Kidney (tissue), 13 donors: ENCODE measurements at regions not wholly inside any gene's neighbourhood (a gene's known extent, or its start where the extent isn't known, plus 50 kb on each side); places are given as distances from the start of the nearest gene placed in this dataset.
"Not testable (repeated sequence)": the region's sequence is repeated elsewhere in the genome, so short reads cannot be mapped to it uniquely, and the experiment has no call there.

Source experiments
- DNase-seq, 5 donors: peaks; one replicate each; pipeline ENCODE4 v3.0.0-alpha.2; 2013 to 2020
- FAIRE-seq: peaks from 2 replicates; lab custom pipeline; 2012; peaks lifted over from hg19 to GRCh38; lab: Jason Lieb, UNC
- H3K27ac ChIP-seq, 2 donors: one replicate each; pipeline ENCODE4 v1.7.0; 2013; ENCODE audit warnings: low read depth in 2 of 2, low read length in 2 of 2, inconsistent platforms in 1 of 2
- H3K27me3 ChIP-seq: one replicate; pipeline ENCODE4 v1.7.1; 2013; ENCODE audit warnings: low read length, inconsistent platforms; ENCODE audit not compliant: control insufficient read depth, insufficient read depth
- H3K36me3 ChIP-seq, 3 donors: one replicate each; pipeline versions ENCODE4 v1.7.0 to v1.7.1; 2013; ENCODE audit warnings: low read length in 3 of 3, control low read depth in 1 of 3, inconsistent platforms in 1 of 3; ENCODE audit not compliant: insufficient read depth in 3 of 3, control insufficient read depth in 2 of 3
- H3K4me1 ChIP-seq, 3 donors: one replicate each; pipeline versions ENCODE4 v1.7.0 to v1.7.1; 2013; ENCODE audit warnings: low read length in 3 of 3, inconsistent platforms in 1 of 3, low read depth in 1 of 3; ENCODE audit not compliant: control insufficient read depth in 2 of 3, insufficient read depth in 2 of 3
- H3K4me3 ChIP-seq, 3 donors: one replicate each; pipeline versions ENCODE4 v1.7.0 to v1.8.1; 2013; ENCODE audit warnings: low read length in 3 of 3, control low read depth in 1 of 3, inconsistent platforms in 1 of 3
- H3K9ac ChIP-seq, 3 donors: one replicate each; pipeline versions ENCODE4 v1.7.0 to v1.7.1; 2013; ENCODE audit warnings: low read length in 3 of 3, control low read depth in 1 of 3, inconsistent platforms in 1 of 3
- H3K9me3 ChIP-seq, 3 donors: one replicate each; pipeline versions ENCODE4 v1.7.0 to v1.7.1; 2013; ENCODE audit warnings: low read length in 3 of 3, control low read depth in 1 of 3, inconsistent platforms in 1 of 3; ENCODE audit not compliant: control insufficient read depth in 2 of 3, insufficient read depth in 1 of 3
- CTCF ChIP-seq: IDR thresholded peaks from 3 replicates; pipeline ENCODE4 v1.5.1; 2012; ENCODE audit warnings: mild to moderate bottlenecking, moderate library complexity, borderline replicate concordance; ENCODE audit not compliant: insufficient read depth; ENCODE audit errors: extremely low read depth
- intact Hi-C: fragments of 100-400 bp; cut with DNase I; formaldehyde crosslinking; loops from one replicate; pipeline ENCODE4 v1.11.1; 2022
- donor health status: control.
- donor health status: control.
- donor health status: control.
- donor health status: control.
- donor health status: control.
- donor health status: DM: yes; HTN: yes; CAD: no.
- donor health status: Normal renal cell carcinoma (clear cell type).

GRCh38 chr12:91877022-91877421, 268.6 kb downstream of the BTG1 start:
- FAIRE-seq (no peak), DNase-seq (peak in 1 of 5 donors; percentile 10)
- no peaks in the 10 kb centered on the region for H3K27me3 ChIP-seq
- no peaks in the 10 kb centered on the region for H3K4me1 ChIP-seq
- TF ChIP-seq CTCF = no peak
- intact Hi-C loops = no loop called here
- no peaks in the 10 kb centered on the region for H3K36me3 ChIP-seq
- H3K4me3 ChIP-seq = no peak overlapping the region
- no peak overlapping the region for H3K9ac ChIP-seq
- H3K27ac ChIP-seq = no peak overlapping the region
- H3K9me3 ChIP-seq = no peaks in the 10 kb centered on the region

- H3K4me1 ChIP-seq, H3K36me3 ChIP-seq, FAIRE-seq, DNase-seq, H3K9ac ChIP-seq, intact Hi-C loops, H3K27ac ChIP-seq, H3K4me3 ChIP-seq, H3K9me3 ChIP-seq, H3K27me3 ChIP-seq: not testable (repeated sequence)
Observed at GRCh38 chr12:91875671-91876070, 270.0 kb downstream of the BTG1 start.

- intact Hi-C loops = no loop called here
- Histone ChIP-seq H3K4me3 (no peak overlapping the region), H3K9ac (no peak overlapping the region), H3K27me3 (no peaks in the 10 kb centered on the region), H3K4me1 (no peaks in the 10 kb centered on the region), H3K9me3 (no peaks in the 10 kb centered on the region), H3K27ac (no peak overlapping the region), H3K36me3 (no peaks in the 10 kb centered on the region)
- FAIRE-seq (no peak), DNase-seq (no peak)
- no peak for TF ChIP-seq CTCF
Observed at GRCh38 chr12:91874086-91874865, 271.4 kb downstream of the BTG1 start.

- H3K4me3 ChIP-seq = no peak overlapping the region
- FAIRE-seq (no peak), DNase-seq (no peak)
- no peaks in the 10 kb centered on the region for H3K4me1 ChIP-seq
- TF ChIP-seq CTCF = no peak
- no peaks in the 10 kb centered on the region for H3K36me3 ChIP-seq
- no peak overlapping the region for H3K9ac ChIP-seq
- no peak overlapping the region for H3K27ac ChIP-seq
- H3K9me3 ChIP-seq = no peaks in the 10 kb centered on the region
- intact Hi-C loops = no loop called here
- H3K27me3 ChIP-seq = no peaks in the 10 kb centered on the region
Observed at GRCh38 chr12:91871751-91872150, 273.9 kb downstream of the BTG1 start.
